ENCODE measurements at regions not wholly inside any gene's neighbourhood (a gene's known extent, or its start where the extent isn't known, plus 50 kb on each side); places are given as distances from the start of the nearest gene placed in this dataset.

GRCh38 chr5:171697221-171698102, 88.2 kb upstream of the SMIM23 start:
- H3K27ac ChIP-seq (ENCODE audit: low read depth, low read length): no peak overlapping the region
- H3K27me3 ChIP-seq (ENCODE audit: control insufficient read depth in 3 of 3, insufficient read depth in 3 of 3, low read length in 3 of 3): peaks cover 0 to 12% (median 12%) of the 10 kb centered on the region in 3 donors
- no peaks in the 10 kb centered on the region for H3K36me3 ChIP-seq (ENCODE audit: control insufficient read depth in 3 of 3, insufficient read depth in 3 of 3, low read length in 3 of 3)
- no peaks in the 10 kb centered on the region for H3K4me1 ChIP-seq (ENCODE audit: control insufficient read depth in 3 of 3, insufficient read depth in 3 of 3, low read length in 3 of 3)
- no peak overlapping the region for H3K4me3 ChIP-seq (ENCODE audit: low read length in 3 of 3)
- H3K9me3 ChIP-seq (ENCODE audit: control insufficient read depth in 3 of 3, low read length in 3 of 3): no peaks in the 10 kb centered on the region
- H3K9ac ChIP-seq (ENCODE audit: low read depth in 1 of 3, low read length in 3 of 3): no peak overlapping the region

DNA sequence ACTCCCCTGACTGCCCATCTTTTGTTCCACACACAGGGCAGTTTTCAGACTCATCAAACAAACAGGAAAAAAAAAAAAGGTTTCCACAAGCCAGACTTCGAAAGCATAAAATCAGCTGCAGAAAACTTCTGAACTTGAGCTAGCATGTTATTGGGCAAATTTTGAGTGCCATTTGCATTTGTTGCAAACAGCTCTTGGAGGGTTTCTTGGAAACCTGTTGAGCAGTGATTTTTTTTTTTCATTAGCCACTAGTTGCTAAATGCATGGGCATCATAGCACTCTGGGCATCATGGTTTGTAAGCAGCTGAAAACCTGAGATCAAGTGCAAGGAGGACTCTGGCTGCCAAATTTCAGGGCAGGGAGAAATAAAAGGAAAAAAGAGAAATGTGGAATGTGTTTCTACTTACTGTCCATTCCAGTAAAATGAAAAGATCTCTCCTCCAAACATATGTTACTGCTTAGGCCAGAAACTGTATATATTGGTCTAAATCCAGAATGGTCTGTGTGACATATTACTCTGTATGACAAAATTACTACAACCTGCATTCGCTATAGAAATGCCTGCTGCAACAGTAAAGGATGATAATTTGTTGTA, 85.2 kb upstream of the SMIM23 start:
- Histone ChIP-seq H3K27me3 (ENCODE audit: control insufficient read depth in 3 of 3, insufficient read depth in 3 of 3, low read length in 3 of 3) (peaks cover 9 to 37% (median 24%) of the 10 kb centered on the region in 3 donors), H3K4me3 (ENCODE audit: low read length in 3 of 3) (no peak overlapping the region), H3K9ac (ENCODE audit: low read depth in 1 of 3, low read length in 3 of 3) (no peak overlapping the region), H3K27ac (ENCODE audit: low read depth, low read length) (no peak overlapping the region), H3K36me3 (ENCODE audit: control insufficient read depth in 3 of 3, insufficient read depth in 3 of 3, low read length in 3 of 3) (no peaks in the 10 kb centered on the region), H3K4me1 (ENCODE audit: control insufficient read depth in 3 of 3, insufficient read depth in 3 of 3, low read length in 3 of 3) (no peaks in the 10 kb centered on the region), H3K9me3 (ENCODE audit: control insufficient read depth in 3 of 3, low read length in 3 of 3) (no peaks in the 10 kb centered on the region)

GRCh38 chr5:171701100-171701541, 84.5 kb upstream of the SMIM23 start:
- no peak overlapping the region for H3K9ac ChIP-seq (ENCODE audit: low read depth in 1 of 3, low read length in 3 of 3)
- H3K36me3 ChIP-seq (ENCODE audit: control insufficient read depth in 3 of 3, insufficient read depth in 3 of 3, low read length in 3 of 3): no peaks in the 10 kb centered on the region
- H3K4me3 ChIP-seq (ENCODE audit: low read length in 3 of 3): no peak overlapping the region
- H3K9me3 ChIP-seq (ENCODE audit: control insufficient read depth in 3 of 3, low read length in 3 of 3): no peaks in the 10 kb centered on the region
- peaks cover 9 to 37% (median 22%) of the 10 kb centered on the region in 3 donors for H3K27me3 ChIP-seq (ENCODE audit: control insufficient read depth in 3 of 3, insufficient read depth in 3 of 3, low read length in 3 of 3)
- no peaks in the 10 kb centered on the region for H3K4me1 ChIP-seq (ENCODE audit: control insufficient read depth in 3 of 3, insufficient read depth in 3 of 3, low read length in 3 of 3)
- no peak overlapping the region for H3K27ac ChIP-seq (ENCODE audit: low read depth, low read length)

DNA sequence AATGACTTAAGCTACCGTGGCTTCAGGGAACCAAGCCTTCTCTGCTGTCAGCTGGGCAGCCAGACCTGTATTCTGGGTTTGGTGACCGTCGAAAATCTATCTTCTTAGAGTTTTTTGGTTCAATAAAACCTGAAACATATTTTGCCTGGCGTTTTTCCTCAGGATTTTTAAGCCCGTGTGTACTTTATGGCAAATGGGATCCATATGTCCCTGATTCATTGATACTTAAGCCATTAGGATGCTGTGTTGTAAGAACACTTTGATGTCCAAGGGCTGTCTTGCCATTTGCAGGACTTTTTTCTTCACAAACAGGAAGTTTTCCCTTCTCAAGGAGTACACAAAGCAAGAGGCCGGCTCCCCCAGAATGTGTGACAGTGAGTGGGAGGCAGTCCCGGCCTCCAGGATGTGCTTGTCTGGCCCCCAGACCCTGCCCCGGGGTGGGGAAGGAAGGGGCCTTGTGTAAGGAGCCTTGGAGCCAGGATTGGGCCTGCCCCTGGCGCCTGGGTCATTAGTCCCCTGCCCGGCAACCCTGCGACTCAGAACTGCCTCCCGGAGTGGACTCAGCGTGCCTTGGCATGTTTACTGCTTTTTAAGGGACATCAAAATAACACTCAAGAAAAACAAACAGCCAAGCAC, 83.4 kb upstream of the SMIM23 start:
- Histone ChIP-seq H3K4me3 (ENCODE audit: low read length in 3 of 3) (no peak overlapping the region), H3K9ac (ENCODE audit: low read depth in 1 of 3, low read length in 3 of 3) (no peak overlapping the region), H3K4me1 (ENCODE audit: control insufficient read depth in 3 of 3, insufficient read depth in 3 of 3, low read length in 3 of 3) (no peaks in the 10 kb centered on the region), H3K36me3 (ENCODE audit: control insufficient read depth in 3 of 3, insufficient read depth in 3 of 3, low read length in 3 of 3) (no peaks in the 10 kb centered on the region), H3K9me3 (ENCODE audit: control insufficient read depth in 3 of 3, low read length in 3 of 3) (no peaks in the 10 kb centered on the region), H3K27ac (ENCODE audit: low read depth, low read length) (no peak overlapping the region), H3K27me3 (ENCODE audit: control insufficient read depth in 3 of 3, insufficient read depth in 3 of 3, low read length in 3 of 3) (peaks cover 9 to 37% (median 21%) of the 10 kb centered on the region in 3 donors)

DNA sequence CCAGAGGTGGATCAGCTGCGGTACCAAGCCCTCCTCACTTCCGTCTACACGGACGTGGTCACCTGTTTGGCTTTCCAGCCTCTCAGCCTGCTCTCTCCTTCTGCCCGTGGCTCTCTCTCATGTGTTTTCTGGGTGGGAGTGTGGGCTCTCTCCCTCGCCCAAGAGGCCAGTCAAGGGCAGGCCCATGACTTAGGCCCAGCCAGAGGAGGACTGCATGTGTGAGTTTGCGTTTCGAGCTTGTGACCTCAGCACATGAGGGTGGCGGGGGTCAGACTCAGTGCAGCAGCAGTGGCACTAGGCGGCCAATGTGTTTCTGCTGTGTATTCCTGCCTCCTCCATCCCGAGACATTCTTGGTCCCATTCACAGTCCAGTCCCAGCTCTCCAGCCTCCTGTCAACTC, 82.5 kb upstream of the SMIM23 start:
- Histone ChIP-seq H3K36me3 (ENCODE audit: control insufficient read depth in 3 of 3, insufficient read depth in 3 of 3, low read length in 3 of 3) (no peaks in the 10 kb centered on the region), H3K27ac (ENCODE audit: low read depth, low read length) (no peak overlapping the region), H3K4me1 (ENCODE audit: control insufficient read depth in 3 of 3, insufficient read depth in 3 of 3, low read length in 3 of 3) (no peaks in the 10 kb centered on the region), H3K27me3 (ENCODE audit: control insufficient read depth in 3 of 3, insufficient read depth in 3 of 3, low read length in 3 of 3) (peaks cover 9 to 37% (median 21%) of the 10 kb centered on the region in 3 donors), H3K9ac (ENCODE audit: low read depth in 1 of 3, low read length in 3 of 3) (no peak overlapping the region), H3K9me3 (ENCODE audit: control insufficient read depth in 3 of 3, low read length in 3 of 3) (no peaks in the 10 kb centered on the region), H3K4me3 (ENCODE audit: low read length in 3 of 3) (no peak overlapping the region)

GRCh38 chr5:171705036-171705435, 80.6 kb upstream of the SMIM23 start:
- Histone ChIP-seq H3K9me3 (ENCODE audit: control insufficient read depth in 3 of 3, low read length in 3 of 3) (no peaks in the 10 kb centered on the region), H3K4me3 (ENCODE audit: low read length in 3 of 3) (no peak overlapping the region), H3K27me3 (ENCODE audit: control insufficient read depth in 3 of 3, insufficient read depth in 3 of 3, low read length in 3 of 3) (peaks cover 9 to 37% (median 21%) of the 10 kb centered on the region in 3 donors), H3K36me3 (ENCODE audit: control insufficient read depth in 3 of 3, insufficient read depth in 3 of 3, low read length in 3 of 3) (no peaks in the 10 kb centered on the region), H3K4me1 (ENCODE audit: control insufficient read depth in 3 of 3, insufficient read depth in 3 of 3, low read length in 3 of 3) (no peaks in the 10 kb centered on the region), H3K9ac (ENCODE audit: low read depth in 1 of 3, low read length in 3 of 3) (no peak overlapping the region), H3K27ac (ENCODE audit: low read depth, low read length) (no peak overlapping the region)

DNA sequence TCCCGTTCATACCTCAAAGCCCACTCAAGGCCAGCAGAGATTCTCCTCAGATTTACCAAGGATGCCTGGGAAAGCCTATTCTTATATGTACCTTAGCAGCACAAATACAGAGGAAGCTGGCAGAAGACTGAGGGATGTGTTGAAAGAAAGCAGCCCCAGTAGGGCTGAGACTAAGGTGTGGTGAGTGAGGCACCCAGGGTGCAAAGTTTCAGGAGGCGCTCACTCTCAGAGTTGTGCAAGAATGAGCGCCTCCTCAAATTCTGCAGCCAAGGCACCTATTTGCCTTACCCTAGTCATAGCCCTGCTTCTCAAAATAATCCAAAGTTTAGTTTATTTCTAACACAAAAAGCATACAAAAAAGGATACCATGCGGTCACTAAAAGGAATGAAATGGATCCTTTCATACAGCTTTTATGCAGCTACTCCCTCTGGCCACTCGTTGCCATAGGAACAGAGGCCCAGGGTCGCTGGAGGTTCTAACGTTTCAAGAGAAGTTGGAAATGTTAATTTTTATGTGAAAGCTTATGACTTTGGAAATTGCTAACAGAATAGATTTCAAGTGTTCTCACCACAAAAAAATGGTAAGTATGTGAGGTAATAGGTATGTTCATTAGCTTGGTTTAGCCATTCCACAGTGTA, 79.7 kb upstream of the SMIM23 start:
- H3K27ac ChIP-seq (ENCODE audit: low read depth, low read length): no peak overlapping the region
- H3K9me3 ChIP-seq (ENCODE audit: control insufficient read depth in 3 of 3, low read length in 3 of 3): no peaks in the 10 kb centered on the region
- H3K4me1 ChIP-seq (ENCODE audit: control insufficient read depth in 3 of 3, insufficient read depth in 3 of 3, low read length in 3 of 3): no peaks in the 10 kb centered on the region
- no peak overlapping the region for H3K9ac ChIP-seq (ENCODE audit: low read depth in 1 of 3, low read length in 3 of 3)
- H3K36me3 ChIP-seq (ENCODE audit: control insufficient read depth in 3 of 3, insufficient read depth in 3 of 3, low read length in 3 of 3): no peaks in the 10 kb centered on the region
- H3K4me3 ChIP-seq (ENCODE audit: low read length in 3 of 3): no peak overlapping the region
- H3K27me3 ChIP-seq (ENCODE audit: control insufficient read depth in 3 of 3, insufficient read depth in 3 of 3, low read length in 3 of 3): peaks cover 9 to 37% (median 21%) of the 10 kb centered on the region in 3 donors

DNA sequence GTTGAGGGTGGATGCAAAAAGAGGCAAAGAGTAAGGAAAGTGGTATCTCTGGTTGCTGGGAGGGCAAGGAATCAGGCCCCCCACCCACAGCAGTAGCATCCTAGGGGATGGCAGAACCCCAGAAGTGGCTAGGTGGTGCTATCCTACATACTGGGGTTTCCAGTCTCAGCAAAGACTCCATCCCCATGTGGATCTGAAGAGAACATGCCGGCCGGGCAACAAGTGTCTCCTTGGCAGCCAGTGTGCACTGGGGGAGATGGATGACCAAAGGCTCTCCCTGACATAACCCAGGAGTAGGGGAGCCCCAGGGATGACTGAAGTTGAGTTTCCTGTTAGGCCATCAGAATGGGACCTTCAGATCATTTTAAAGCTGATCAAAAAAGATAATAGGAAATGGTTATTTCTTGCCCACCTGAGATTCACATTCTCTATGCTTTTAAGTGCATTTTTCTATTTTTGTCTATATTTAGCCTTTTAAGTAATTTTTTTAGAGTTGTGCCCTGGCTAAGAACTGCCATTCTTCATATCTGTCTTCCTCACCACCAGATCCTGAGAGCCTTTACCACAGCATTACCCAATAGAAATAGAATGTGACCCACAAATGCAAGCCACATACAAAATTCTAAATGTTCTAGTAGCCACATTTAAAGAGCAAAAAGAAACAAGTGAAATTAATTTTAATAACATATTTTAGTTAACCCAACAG, 78.7 kb upstream of the SMIM23 start:
- Histone ChIP-seq H3K36me3 (ENCODE audit: control insufficient read depth in 3 of 3, insufficient read depth in 3 of 3, low read length in 3 of 3) (no peaks in the 10 kb centered on the region), H3K9me3 (ENCODE audit: control insufficient read depth in 3 of 3, low read length in 3 of 3) (no peaks in the 10 kb centered on the region), H3K9ac (ENCODE audit: low read depth in 1 of 3, low read length in 3 of 3) (no peak overlapping the region), H3K4me1 (ENCODE audit: control insufficient read depth in 3 of 3, insufficient read depth in 3 of 3, low read length in 3 of 3) (no peaks in the 10 kb centered on the region), H3K4me3 (ENCODE audit: low read length in 3 of 3) (no peak overlapping the region), H3K27ac (ENCODE audit: low read depth, low read length) (no peak overlapping the region), H3K27me3 (ENCODE audit: control insufficient read depth in 3 of 3, insufficient read depth in 3 of 3, low read length in 3 of 3) (peaks cover 9 to 31% (median 15%) of the 10 kb centered on the region in 3 donors)

- H3K4me1 ChIP-seq (ENCODE audit: control insufficient read depth in 3 of 3, insufficient read depth in 3 of 3, low read length in 3 of 3): no peaks in the 10 kb centered on the region
- H3K36me3 ChIP-seq (ENCODE audit: control insufficient read depth in 3 of 3, insufficient read depth in 3 of 3, low read length in 3 of 3): no peaks in the 10 kb centered on the region
- H3K27ac ChIP-seq (ENCODE audit: low read depth, low read length): no peak overlapping the region
- no peaks in the 10 kb centered on the region for H3K9me3 ChIP-seq (ENCODE audit: control insufficient read depth in 3 of 3, low read length in 3 of 3)
- peaks cover 9 to 26% (median 11%) of the 10 kb centered on the region in 3 donors for H3K27me3 ChIP-seq (ENCODE audit: control insufficient read depth in 3 of 3, insufficient read depth in 3 of 3, low read length in 3 of 3)
- no peak overlapping the region for H3K4me3 ChIP-seq (ENCODE audit: low read length in 3 of 3)
- no peak overlapping the region for H3K9ac ChIP-seq (ENCODE audit: low read depth in 1 of 3, low read length in 3 of 3)
Observed at GRCh38 chr5:171707442-171707792, 78.2 kb upstream of the SMIM23 start.
